Caki2 (cell line): ENCODE measurements at regions not wholly inside any gene's neighbourhood (a gene's known extent, or its start where the extent isn't known, plus 50 kb on each side); places are given as distances from the start of the nearest gene placed in this dataset.

Experiments used
- DNase-seq: peaks from one replicate; pipeline ENCODE4 v3.0.0-alpha.2; 2015; ENCODE audit warnings: low read depth
- in situ Hi-C: cut with HindIII; loops from 2 replicates; pipeline ENCODE4 v1.10.0; 2016; ENCODE audit warnings: low sequenced_read_pairs, low pct_unique_long_range_greater_than_20kb, mixed read lengths

GRCh38 chr3:22555753-22556435 lies 647.2 kb upstream of the UBE2E2 start:
- in situ Hi-C loops, result no loop called here
- no peak for DNase-seq

GRCh38 chr3:22565393-22565792 lies 637.7 kb upstream of the UBE2E2 start:
- in situ Hi-C loops, result no loop called here
- DNase-seq, result no peak

- in situ Hi-C loops, result no loop called here
- no peak for DNase-seq
Measured at GRCh38 chr3:22568285-22568684, 634.8 kb upstream of the UBE2E2 start.

- DNase-seq, result no peak
- in situ Hi-C loops, result no loop called here
Measured at GRCh38 chr3:22569570-22569969, 633.6 kb upstream of the UBE2E2 start.

- in situ Hi-C loops, result no loop called here
- no peak for DNase-seq
Measured at GRCh38 chr3:22581007-22581406, 622.1 kb upstream of the UBE2E2 start.

- in situ Hi-C loops, result no loop called here
Measured at GRCh38 chr3:22582266-22582665, 620.9 kb upstream of the UBE2E2 start.

GRCh38 chr3:22585504-22585903 lies 617.6 kb upstream of the UBE2E2 start:
- in situ Hi-C loops, result no loop called here
- no peak for DNase-seq

More at GRCh38 chr3:22582266-22582665, 620.9 kb upstream of the UBE2E2 start:
- DNase-seq, result no peak

GRCh38 chr3:22585911-22586310 lies 617.2 kb upstream of the UBE2E2 start:
- in situ Hi-C loops, result no loop called here
- no peak for DNase-seq

- in situ Hi-C loops, result no loop called here
- DNase-seq, result no peak
Measured at GRCh38 chr3:22587446-22587845, 615.7 kb upstream of the UBE2E2 start.

GRCh38 chr3:22593638-22594037 lies 609.5 kb upstream of the UBE2E2 start:
- DNase-seq, result no peak
- in situ Hi-C loops, result no loop called here

- no peak for DNase-seq
- in situ Hi-C loops, result no loop called here
Measured at GRCh38 chr3:22594990-22595389, 608.1 kb upstream of the UBE2E2 start.

- no peak for DNase-seq
- in situ Hi-C loops, result no loop called here
Measured at GRCh38 chr3:22606461-22606860, 596.7 kb upstream of the UBE2E2 start.

GRCh38 chr3:22606938-22607337 lies 596.2 kb upstream of the UBE2E2 start:
- in situ Hi-C loops, result no loop called here
- DNase-seq, result no peak

- in situ Hi-C loops, result no loop called here
Measured at GRCh38 chr3:22608093-22608492, 595.0 kb upstream of the UBE2E2 start.

GRCh38 chr3:22608721-22609120 lies 594.4 kb upstream of the UBE2E2 start:
- DNase-seq, result no peak

More at GRCh38 chr3:22608093-22608492, 595.0 kb upstream of the UBE2E2 start:
- DNase-seq, result no peak

GRCh38 chr3:22609139-22609538 lies 594.0 kb upstream of the UBE2E2 start:
- in situ Hi-C loops, result no loop called here
- no peak for DNase-seq

More at GRCh38 chr3:22608721-22609120, 594.4 kb upstream of the UBE2E2 start:
- in situ Hi-C loops, result no loop called here

- in situ Hi-C loops, result no loop called here
Measured at GRCh38 chr3:22612927-22613326, 590.2 kb upstream of the UBE2E2 start.

GRCh38 chr3:22615790-22616189 lies 587.3 kb upstream of the UBE2E2 start:
- in situ Hi-C loops, result no loop called here
- DNase-seq, result no peak

More at GRCh38 chr3:22612927-22613326, 590.2 kb upstream of the UBE2E2 start:
- no peak for DNase-seq

- in situ Hi-C loops, result no loop called here
- no peak for DNase-seq
Measured at GRCh38 chr3:22617372-22617771, 585.8 kb upstream of the UBE2E2 start.

GRCh38 chr3:22620498-22620897 lies 582.6 kb upstream of the UBE2E2 start:
- in situ Hi-C loops, result no loop called here
- no peak for DNase-seq
